ENCODE measurements at regions not wholly inside any gene's neighbourhood (a gene's known extent, or its start where the extent isn't known, plus 50 kb on each side); places are given as distances from the start of the nearest gene placed in this dataset.

GRCh38 chr9:1173211-1173610, 123.1 kb downstream of the DMRT2 start:
- no peak for TF ChIP-seq GATA3 (IDR thresholded peaks at IDR 0.05; ENCODE audit: low read depth, low read length)
- no peak for TF ChIP-seq GATA2 (IDR thresholded peaks at IDR 0.05; ENCODE audit: low read depth, low read length)

- no peak for TF ChIP-seq GATA3 (IDR thresholded peaks at IDR 0.05; ENCODE audit: low read depth, low read length)
- no peak for TF ChIP-seq GATA2 (IDR thresholded peaks at IDR 0.05; ENCODE audit: low read depth, low read length)
Measured at GRCh38 chr9:1173993-1174392, 123.8 kb downstream of the DMRT2 start.

- TF ChIP-seq GATA2 (IDR thresholded peaks at IDR 0.05; ENCODE audit: low read depth, low read length) (no peak), GATA3 (IDR thresholded peaks at IDR 0.05; ENCODE audit: low read depth, low read length) (no peak)
Measured at GRCh38 chr9:1179366-1179765, 129.2 kb downstream of the DMRT2 start.

- no peak for TF ChIP-seq GATA3 (IDR thresholded peaks at IDR 0.05; ENCODE audit: low read depth, low read length)
Measured at GRCh38 chr9:1184146-1184545, 134.0 kb downstream of the DMRT2 start.

- TF ChIP-seq GATA2 (IDR thresholded peaks at IDR 0.05; ENCODE audit: low read depth, low read length) (no peak), GATA3 (IDR thresholded peaks at IDR 0.05; ENCODE audit: low read depth, low read length) (no peak)
Measured at GRCh38 chr9:1198085-1198484, 147.9 kb downstream of the DMRT2 start.

- no peak for TF ChIP-seq GATA2 (IDR thresholded peaks at IDR 0.05; ENCODE audit: low read depth, low read length)
Measured at GRCh38 chr9:1200847-1201251, 150.7 kb downstream of the DMRT2 start.

GRCh38 chr9:1201262-1201661, 151.1 kb downstream of the DMRT2 start:
- TF ChIP-seq GATA2 (IDR thresholded peaks at IDR 0.05; ENCODE audit: low read depth, low read length): no peak

- TF ChIP-seq GATA2 (IDR thresholded peaks at IDR 0.05; ENCODE audit: low read depth, low read length) (no peak), GATA3 (IDR thresholded peaks at IDR 0.05; ENCODE audit: low read depth, low read length) (no peak)
Measured at GRCh38 chr9:1201901-1202300, 151.7 kb downstream of the DMRT2 start.

GRCh38 chr9:1202512-1203280, 152.5 kb downstream of the DMRT2 start:
- no peak for TF ChIP-seq GATA3 (IDR thresholded peaks at IDR 0.05; ENCODE audit: low read depth, low read length)
- no peak for TF ChIP-seq GATA2 (IDR thresholded peaks at IDR 0.05; ENCODE audit: low read depth, low read length)

GRCh38 chr9:1207686-1208085, 157.5 kb downstream of the DMRT2 start:
- TF ChIP-seq GATA3 (IDR thresholded peaks at IDR 0.05; ENCODE audit: low read depth, low read length) (no peak), GATA2 (IDR thresholded peaks at IDR 0.05; ENCODE audit: low read depth, low read length) (no peak)

- TF ChIP-seq GATA3 (IDR thresholded peaks at IDR 0.05; ENCODE audit: low read depth, low read length): no peak
- TF ChIP-seq GATA2 (IDR thresholded peaks at IDR 0.05; ENCODE audit: low read depth, low read length): no peak
Measured at GRCh38 chr9:1208157-1208556, 158.0 kb downstream of the DMRT2 start.

GRCh38 chr9:1210954-1211353, 160.8 kb downstream of the DMRT2 start:
- no peak for TF ChIP-seq GATA3 (IDR thresholded peaks at IDR 0.05; ENCODE audit: low read depth, low read length)
- no peak for TF ChIP-seq GATA2 (IDR thresholded peaks at IDR 0.05; ENCODE audit: low read depth, low read length)

- TF ChIP-seq GATA2 (IDR thresholded peaks at IDR 0.05; ENCODE audit: low read depth, low read length) (no peak), GATA3 (IDR thresholded peaks at IDR 0.05; ENCODE audit: low read depth, low read length) (no peak)
Measured at GRCh38 chr9:1216532-1216931, 166.4 kb downstream of the DMRT2 start.

- TF ChIP-seq GATA2 (IDR thresholded peaks at IDR 0.05; ENCODE audit: low read depth, low read length): no peak
- TF ChIP-seq GATA3 (IDR thresholded peaks at IDR 0.05; ENCODE audit: low read depth, low read length): no peak
Measured at GRCh38 chr9:1217076-1217475, 166.9 kb downstream of the DMRT2 start.

- TF ChIP-seq GATA3 (IDR thresholded peaks at IDR 0.05; ENCODE audit: low read depth, low read length) (no peak), GATA2 (IDR thresholded peaks at IDR 0.05; ENCODE audit: low read depth, low read length) (no peak)
Measured at GRCh38 chr9:1219284-1219683, 169.1 kb downstream of the DMRT2 start.

GRCh38 chr9:1221298-1221697, 171.1 kb downstream of the DMRT2 start:
- TF ChIP-seq GATA2 (IDR thresholded peaks at IDR 0.05; ENCODE audit: low read depth, low read length): no peak
- no peak for TF ChIP-seq GATA3 (IDR thresholded peaks at IDR 0.05; ENCODE audit: low read depth, low read length)
